ENCODE measurements at regions not wholly inside any gene's neighbourhood (a gene's known extent, or its start where the extent isn't known, plus 50 kb on each side); places are given as distances from the start of the nearest gene placed in this dataset.
A peak's percentile ranks its signal among the peaks of the same experiment; 100 is the strongest.
"Not testable (repeated sequence)": the region's sequence is repeated elsewhere in the genome, so short reads cannot be mapped to it uniquely, and the experiment has no call there.

DNA sequence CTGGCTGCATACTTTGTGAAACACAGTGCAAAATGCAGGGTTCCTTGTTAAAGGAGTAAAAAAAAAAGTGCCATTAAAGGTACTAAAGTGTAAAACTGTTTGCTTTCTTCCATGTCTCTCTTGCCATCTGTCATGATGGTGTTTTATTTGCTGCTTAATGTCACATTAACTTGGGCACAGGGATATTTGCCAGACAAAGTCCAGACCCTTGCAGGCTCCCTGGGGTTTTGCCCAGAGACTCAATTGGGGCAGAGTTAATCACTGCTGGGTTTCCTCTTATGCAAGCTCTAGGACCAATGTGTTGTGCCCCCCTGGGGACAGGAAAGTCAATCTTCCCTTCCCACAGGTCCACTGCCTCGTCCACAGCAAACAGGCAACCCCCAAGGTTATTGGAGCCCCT lies 274.3 kb upstream of the SGCD start:
- no peak for DNase-seq (ENCODE audit: low spot score)

DNA sequence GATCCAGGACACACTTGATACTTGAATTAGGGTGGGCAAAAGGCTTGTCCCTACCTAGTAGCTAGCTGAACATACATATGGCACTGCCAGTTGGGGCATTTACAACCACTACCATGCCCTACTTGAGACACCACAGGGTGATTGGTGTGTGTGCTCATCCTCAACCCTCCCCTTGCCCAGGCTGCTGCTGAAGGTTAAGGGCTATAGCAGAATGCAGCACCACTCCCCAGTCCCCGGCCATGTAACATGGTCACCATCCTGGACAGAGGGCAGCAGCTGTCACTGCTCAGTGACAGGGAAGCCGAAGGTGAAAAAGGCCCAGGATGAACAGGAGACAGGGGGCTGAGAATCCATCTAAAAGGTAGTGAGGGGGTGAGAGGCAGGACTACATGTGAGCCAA lies 273.9 kb upstream of the SGCD start:
- no peak for DNase-seq (ENCODE audit: low spot score)

DNA sequence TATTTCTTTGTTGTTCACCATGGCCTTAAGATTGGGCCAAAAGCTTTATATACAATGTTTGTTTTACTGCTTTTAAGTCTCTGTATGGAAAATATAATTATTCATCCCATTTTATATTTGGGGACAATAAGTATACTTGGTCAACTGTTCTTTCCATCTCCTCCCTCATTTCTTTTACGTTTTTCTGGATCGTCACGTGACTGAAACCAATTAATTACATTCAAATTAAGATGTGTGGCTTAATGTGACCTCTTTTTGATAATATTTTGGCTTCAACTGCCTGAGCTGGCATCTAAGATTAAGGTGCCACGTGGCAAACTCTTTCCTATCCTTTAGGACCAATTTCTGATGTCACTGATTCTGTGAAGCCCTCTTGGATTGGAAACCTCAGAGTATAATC lies 250.1 kb upstream of the SGCD start:
- no peak for DNase-seq (ENCODE audit: low spot score)

DNA sequence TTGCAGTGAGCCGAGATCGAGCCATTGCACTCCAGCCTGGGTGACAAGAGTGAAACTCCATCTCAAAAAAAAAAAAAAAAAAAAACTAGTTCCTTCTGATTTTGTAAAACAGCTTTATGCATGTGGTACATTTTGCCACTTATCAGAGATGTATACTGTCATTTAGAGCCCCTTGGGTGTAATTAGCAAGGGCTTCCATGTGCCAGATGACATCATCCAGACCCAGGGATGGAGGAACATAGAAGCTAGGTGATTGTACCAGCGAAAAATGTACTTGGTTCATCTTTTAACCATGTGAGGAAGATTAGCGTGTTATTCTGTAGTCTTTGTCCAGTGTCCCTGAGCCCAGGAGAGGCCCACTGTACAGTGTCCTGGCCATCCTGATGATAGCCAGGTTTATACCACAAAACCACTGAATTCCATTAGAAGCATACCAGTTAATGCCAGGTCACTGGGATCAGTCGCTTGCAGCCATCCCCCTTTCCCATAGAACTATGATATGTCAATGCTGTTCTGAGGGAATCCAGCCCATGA lies 239.3 kb upstream of the SGCD start:
- no peak for DNase-seq (ENCODE audit: low spot score)

DNA sequence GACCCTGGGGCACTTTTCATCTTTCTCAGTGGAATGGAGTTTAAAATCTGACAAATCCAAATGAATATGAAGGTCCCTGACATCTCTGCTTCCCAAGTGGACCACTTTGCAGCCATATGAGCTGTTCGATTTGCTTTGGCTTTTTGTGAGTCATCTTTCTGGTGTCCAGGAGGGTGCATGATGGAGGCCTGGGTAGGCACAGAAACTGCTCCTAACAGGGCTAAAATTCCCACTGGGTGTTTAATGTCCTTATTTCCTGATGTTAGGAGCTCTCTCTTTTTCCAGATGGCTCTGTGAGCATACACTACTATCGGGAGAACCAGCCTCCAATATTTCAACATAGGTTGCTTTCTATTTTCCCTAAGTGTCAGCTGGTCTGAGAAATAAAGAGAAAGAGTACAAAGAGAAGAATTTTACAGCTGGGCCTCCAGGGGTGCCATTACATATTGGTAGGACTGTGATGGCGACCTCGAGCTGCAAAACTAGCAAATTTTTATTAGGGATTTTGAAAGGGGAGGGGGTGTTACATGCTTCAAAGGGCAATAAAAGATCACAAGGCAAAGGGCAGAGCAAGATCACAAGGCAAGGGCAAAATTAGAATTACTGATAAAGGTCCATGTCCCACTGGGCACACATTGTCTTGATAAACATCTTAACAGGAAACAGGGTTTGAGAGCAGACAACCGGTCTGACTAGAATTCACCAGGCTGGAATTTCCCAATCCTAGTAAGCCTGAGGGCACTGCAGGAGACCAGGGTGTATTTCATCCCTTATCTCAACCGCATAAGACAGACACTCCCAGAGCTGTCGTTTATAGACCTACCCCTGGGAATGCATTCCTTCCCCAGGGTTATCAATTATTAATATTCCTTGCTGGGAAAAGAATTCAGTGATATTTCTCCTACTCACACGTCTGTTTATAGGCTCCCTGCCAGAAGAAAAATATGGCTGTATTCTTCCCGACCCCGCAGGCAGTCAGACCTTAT lies 236.7 kb upstream of the SGCD start:
- DNase-seq (ENCODE audit: low spot score), result not testable (repeated sequence)

DNA sequence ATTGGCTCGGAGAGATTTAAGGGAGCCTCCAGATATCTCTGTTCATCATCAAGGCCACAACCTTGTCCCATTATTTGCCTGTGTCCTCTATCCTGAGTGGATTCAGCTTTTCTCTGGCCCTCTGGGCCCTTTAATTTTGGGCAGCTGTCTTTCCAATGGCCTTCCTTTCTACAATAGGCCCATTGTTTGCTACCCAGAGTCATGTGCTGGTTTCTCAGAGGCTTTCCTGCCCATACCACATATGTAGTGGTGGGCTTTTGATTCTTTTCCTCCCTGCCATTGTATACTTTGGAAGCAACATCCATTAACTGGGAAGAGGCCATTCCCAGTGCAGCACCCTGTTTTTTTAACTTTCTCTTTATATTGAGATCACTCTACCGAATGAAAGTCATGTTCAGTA lies 233.9 kb upstream of the SGCD start:
- DNase-seq (ENCODE audit: low spot score), result no peak

DNA sequence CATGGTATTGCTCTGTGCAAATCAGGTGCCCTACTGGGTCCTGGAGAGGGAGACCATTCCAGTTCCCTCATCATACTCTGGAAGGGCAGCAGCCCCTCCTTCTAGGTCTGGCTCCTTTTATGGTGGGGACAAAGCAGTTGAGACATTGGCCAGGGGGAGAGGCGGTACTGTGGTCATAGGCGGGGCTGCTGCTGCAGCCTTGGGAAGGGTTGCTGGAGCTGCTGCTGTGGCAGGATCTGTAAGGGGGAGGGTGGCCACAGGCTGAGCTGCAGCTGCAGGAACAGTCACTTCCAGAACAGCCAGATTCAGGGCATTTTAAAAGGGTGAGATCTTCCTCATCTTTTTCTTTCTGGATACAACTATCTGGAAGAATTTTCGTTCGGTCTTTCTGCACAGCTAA lies 233.0 kb upstream of the SGCD start:
- peak; percentile 64 for DNase-seq (ENCODE audit: low spot score)

DNA sequence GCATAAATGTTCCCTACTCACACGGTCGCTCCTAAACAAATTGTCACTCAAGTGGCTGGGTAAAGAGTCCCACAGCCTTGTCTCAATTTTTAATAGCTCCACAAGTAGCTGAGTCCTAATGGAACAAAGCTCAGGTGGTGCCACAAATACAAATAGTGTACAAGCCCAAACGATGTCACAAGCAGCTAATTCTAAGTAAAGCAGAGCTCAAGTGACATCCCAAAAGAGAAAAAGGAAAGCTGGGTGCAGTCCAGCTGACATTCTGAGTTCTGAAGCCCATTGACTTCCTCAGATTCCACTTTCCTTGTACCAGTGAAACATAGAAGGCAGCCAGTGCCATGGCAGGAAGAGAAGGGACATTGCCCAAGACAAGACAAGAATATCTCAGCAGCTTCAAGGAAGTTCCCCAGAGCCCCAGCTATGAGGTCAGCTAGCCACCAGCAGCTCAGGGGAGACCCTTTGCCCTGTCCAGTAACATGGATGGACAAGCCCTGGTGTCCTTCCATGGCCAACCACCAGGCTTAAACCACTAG lies 231.2 kb upstream of the SGCD start:
- no peak for DNase-seq (ENCODE audit: low spot score)

DNA sequence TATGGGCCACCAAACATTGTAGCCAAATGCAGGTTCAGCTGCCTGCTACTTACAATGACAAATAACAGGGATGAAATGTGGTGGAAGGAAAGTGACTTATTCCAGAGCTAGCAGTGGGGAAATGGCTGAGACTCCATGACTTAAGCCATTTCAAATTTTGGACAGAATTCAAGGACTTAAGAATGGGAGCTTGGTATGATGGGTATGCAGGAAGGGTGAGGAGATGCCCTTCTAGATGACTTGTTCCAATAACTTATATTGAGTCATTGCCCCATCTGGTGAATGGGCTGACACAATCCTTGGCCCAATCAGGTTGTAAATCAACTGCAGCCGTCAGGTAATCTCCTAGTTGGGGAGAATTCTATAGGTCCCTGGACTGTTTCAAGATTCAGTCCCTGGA lies 230.7 kb upstream of the SGCD start:
- DNase-seq (ENCODE audit: low spot score), result no peak

DNA sequence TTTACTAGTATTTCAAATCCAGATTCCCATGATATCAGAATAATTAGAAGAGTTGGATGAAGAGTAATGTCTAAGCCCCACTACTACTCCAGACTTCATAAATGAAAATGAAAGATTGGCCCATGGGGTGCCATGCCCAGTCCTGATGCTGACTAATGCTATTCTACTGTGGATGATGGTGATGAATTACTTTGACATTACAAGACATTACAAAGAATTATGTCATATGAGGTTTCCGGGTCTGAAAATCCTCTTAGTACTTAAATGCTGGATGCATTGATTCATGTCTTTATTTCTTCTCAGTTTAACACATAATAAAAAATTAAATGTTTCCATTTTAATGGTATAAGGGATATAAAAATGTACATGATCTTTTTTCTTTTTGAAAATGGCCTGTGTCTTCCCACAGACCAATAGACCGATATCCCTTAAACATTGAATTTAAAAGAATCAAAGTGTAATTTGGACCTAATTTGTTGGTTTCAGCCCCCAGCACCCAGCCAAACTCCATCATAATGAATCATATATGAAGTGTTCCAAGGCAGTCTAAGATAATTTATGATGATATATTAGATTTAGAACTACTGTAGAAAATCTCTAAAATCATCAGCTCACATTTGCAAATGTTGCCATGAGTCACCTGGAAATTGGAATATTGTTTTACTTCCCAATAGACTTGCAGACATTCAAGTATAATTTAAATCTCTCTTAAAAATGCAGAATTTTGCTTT lies 223.6 kb upstream of the SGCD start:
- no peak for DNase-seq (ENCODE audit: low spot score)

DNA sequence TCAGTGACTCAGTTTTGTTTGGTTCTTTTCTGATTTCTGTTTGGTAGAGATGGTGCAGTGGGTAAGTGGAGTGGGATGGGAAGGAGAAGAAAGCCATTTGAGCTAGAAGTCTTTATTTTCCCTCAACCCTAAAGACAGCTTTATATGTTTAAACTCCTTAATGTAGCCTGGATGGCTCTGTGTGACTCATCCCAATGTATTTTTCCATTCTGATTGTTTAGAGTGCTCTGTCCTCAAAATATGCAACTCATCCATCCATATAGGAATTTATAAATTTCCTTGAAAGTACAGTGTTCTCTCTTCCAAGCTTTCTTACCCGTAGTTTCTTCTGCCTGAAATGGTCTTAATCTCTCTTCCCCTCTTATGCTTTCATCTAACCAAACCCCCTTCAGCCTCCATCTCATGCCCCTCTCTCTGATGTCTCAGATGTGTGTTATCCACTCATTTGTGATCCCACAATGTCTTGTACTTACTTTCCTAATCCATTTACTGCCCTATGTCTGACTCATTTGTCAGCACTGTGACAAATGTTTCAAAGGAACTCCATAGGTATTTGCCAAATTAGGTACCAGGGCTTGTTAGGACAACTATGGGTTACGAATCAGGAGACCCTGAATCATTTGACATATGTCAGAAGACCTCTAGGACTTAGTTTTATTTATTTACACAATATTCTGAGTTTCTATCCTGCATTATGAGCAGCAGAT lies 217.5 kb upstream of the SGCD start:
- DNase-seq (ENCODE audit: low spot score), result no peak

DNA sequence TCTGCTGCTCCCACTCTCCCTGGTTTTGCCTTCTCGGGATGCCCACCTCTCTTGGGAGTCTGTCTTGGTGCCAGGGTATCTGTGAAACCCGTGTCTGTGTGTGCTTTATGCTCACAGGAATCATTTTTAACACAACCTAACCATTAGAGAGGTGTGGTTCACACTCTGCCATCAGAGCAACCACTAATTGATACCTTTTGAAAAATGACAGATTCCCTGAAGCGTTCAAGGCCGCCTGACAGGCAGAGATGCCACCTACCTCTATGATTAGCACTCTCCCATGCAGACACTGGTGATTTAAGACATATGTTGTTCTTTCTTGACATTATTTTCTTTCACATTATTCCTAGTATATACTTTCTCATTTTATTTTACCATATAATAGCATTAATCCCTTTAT lies 207.3 kb upstream of the SGCD start:
- no peak for DNase-seq (ENCODE audit: low spot score)

DNA sequence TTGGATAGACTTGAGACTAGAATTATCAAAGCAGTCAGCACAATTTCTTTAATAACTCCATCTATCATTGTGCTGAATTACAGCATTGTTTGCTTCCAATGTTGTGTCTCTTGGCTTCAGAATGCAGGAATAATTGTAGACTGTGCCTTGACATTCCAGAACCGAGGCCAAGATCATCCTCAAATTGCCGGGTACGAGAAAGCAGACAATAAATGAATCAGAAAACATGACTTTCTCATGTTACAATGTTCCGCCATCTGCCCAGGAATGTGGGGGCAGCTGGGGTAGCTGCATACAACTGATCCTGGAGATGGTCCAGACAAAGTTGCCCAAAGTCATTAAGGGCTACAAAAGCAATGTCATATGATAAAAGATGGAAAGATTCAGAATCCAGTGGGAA lies 206.2 kb upstream of the SGCD start:
- no peak for DNase-seq (ENCODE audit: low spot score)

DNA sequence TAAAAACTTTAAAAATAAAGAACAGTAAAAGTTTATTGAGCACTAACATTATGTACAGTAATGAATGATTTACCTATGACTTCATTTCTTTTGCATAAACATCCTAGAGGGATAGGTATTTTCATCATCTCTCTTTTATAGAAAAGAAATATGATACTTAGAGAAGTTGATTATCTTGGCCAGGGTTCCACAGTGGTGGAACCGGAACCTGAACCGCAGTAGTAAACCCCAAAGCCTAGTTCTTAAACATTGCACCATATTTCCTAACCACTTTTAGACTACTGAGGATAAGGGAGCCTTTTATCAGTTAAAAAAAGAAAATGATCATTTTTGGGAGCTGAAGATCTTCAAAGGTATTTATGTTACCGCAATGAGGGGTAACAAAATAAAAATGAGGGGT lies 205.7 kb upstream of the SGCD start:
- no peak for DNase-seq (ENCODE audit: low spot score)

DNA sequence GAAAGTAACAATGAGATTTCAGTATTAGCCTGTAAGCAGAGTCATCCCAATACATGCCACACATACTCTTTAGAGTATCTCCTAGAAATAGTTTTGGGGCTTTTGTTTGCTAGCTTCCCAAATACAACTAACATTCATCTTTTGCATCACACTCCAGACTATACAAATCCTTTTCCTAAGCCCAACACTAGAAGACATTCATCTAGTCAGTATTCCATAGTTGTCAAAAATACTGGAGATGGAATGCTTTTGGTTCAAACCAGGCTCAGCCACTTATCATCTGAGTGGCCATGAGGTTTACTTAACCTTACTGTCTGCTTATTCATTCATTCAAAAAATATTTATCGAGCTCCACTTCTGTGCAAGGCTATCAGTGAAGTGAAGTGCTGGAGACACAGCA lies 205.1 kb upstream of the SGCD start:
- no peak for DNase-seq (ENCODE audit: low spot score)

DNA sequence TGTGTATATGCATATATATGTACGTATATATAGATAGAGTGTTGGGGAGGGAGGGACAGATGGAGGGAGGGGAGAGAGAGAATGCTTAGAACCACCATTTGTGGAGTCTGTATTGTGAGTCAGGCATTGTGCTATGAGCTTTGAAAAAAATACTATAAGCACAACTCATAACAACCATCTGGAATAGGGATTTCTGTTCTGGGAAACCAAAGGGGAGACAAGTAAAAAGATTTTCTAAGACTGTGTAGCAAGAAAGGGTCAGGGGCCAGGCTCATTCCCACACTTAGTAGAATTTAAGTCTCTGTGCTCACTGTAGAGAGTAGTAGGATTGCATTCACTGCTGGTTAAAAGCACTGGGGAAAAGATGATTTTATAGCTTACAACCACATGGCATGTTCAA lies 202.3 kb upstream of the SGCD start:
- no peak for DNase-seq (ENCODE audit: low spot score)

DNA sequence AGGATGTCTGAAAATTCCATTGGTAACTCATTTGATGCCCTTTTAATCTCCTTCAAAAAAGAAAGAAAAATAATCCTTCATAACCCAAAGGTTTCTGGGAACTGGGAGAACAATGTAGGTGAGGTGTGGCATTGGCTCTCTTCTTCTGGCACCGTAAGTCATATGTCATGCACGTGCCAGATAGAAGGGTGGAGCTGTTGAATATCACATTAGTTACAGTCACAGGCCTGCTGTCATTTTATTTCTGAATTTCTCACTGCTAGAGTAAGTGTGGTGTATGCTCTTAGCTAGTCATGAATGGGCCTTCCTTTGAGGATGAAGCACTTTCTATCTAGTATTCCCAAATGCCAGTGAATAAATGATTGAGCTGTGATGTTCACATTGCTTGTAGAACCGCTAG lies 201.8 kb upstream of the SGCD start:
- no peak for DNase-seq (ENCODE audit: low spot score)

DNA sequence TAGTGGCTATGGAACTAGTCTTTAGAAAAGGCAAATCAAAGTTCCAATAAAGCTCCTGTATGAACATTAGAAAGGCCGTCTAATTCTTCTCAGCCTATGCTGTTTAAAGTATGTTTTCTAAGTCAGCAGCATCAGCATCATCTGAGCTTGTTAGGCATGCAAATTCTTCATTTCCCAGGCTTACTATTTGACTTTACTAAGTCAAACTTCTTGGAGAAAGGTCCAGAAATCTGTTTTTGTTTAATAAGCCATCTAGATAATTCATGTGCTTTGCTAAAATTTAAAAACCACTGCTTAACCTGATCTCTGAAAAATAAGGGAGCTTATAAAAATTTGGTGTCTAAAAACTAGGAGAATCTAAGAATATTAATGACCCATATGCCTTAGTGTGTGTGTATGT lies 200.2 kb upstream of the SGCD start:
- no peak for DNase-seq (ENCODE audit: low spot score)

DNA sequence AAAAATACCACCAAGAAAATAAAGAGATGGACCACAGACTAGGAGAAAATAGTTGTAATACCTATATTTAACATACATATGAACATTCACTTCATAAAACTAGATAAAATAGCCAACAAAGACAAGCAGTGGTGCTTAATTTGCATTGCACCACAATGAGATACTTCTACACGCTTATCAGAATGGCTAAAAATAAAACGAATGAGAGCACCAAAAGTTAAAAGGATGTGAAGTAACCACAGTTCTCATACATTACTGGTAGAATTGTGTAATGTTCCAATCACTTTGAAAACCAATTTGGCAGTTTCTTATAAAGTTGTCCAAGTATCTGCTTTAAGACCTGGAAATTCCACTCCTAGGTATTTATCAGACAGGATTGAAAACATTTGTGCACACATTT lies 198.9 kb upstream of the SGCD start:
- no peak for DNase-seq (ENCODE audit: low spot score)

DNA sequence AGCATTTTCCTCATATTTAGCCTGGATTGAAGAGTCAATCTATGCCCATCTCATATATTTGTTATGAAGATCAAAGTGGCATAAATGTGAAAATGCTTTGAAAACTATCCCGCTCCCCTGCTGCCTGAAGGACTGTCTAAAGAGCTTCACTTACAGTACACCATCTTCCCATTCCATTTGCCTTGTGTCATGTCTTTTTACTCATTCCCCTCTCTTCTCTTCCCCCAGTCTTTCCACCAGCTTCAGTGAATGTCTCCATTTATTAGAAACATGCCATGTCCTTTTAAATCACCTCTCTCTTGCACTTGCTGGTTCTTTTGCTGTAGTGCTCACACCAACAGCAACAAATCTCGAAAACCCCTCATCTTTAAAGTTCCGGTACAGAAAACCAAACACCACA lies 192.7 kb upstream of the SGCD start:
- DNase-seq (ENCODE audit: low spot score), result no peak

DNA sequence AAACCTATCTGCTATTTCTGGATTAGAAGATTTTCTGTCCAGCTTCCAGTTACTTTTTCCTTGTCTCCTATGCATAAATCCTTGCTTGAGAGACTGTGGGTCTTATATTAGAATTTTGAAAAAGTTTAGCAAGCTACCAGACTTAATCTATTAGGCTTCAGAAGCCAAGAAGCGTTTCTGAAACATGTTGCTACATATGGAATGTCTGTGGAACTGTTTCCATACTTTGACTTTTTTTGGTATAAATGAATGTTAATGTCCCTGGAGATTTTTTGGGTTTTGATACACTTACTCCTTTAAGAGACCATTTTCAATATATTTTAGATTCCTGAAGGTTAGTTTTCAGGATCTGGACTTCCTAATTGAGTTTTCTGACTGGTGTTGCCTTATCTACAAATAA lies 191.4 kb upstream of the SGCD start:
- no peak for DNase-seq (ENCODE audit: low spot score)

All from iPS-NIHi11 (cell line).